Neural progenitor cell (in vitro differentiated cells): ENCODE measurements at regions not wholly inside any gene's neighbourhood (a gene's known extent, or its start where the extent isn't known, plus 50 kb on each side); places are given as distances from the start of the nearest gene placed in this dataset.

Source experiments
- CTCF ChIP-seq: fragments of 200-600 bp; sonication (generic); IDR thresholded peaks from 2 replicates; pipeline ENCODE4 v1.5.1; 2017; ENCODE audit warnings: antibody characterized with exemption, mild to moderate bottlenecking
- EZH2 ChIP-seq: fragments of 200-600 bp; sonication (generic); IDR thresholded peaks from 2 replicates; pipeline ENCODE4 v1.6.1; 2017; ENCODE audit warnings: antibody characterized with exemption, mild to moderate bottlenecking, moderate library complexity

DNA sequence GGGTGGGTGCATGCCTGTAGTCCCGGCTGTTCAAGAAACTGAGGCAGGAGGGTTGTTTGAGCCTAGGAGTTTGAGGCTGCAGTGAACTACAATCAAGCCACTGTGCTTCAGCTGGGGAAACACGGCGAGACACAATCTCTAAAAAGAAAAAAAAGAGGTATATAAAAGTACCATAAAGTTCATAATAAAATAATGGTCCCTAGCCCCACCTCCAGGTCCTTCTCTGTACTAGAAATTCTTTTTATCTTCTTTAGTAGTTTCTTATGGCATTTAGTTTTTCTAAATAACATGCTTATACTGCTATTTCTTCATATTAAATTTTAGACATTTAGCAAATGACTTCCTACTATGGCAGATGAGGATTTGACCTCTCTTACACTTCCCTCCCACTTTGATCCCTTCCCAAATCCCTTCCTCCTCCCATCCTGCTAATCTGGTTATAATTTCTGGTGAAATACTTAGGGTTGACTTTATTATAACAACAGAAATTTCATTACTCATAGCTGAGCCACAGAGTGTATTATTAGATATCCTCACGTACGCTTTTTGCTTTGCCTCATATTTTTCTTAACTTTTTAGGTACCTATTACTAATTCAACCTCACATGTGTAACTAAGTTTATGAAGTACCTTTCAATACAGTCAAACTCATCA, 94.7 kb downstream of the SLC41A2 start:
- no peak for TF ChIP-seq CTCF
- TF ChIP-seq EZH2, result no peak
